Fibroblast of pulmonary artery (primary cell): ENCODE measurements at regions not wholly inside any gene's neighbourhood (a gene's known extent, or its start where the extent isn't known, plus 50 kb on each side); places are given as distances from the start of the nearest gene placed in this dataset.

ENCODE experiments used
- DNase-seq: peaks from one replicate; pipeline ENCODE4 v3.0.0-alpha.2; 2010; ENCODE audit warnings: low read depth
- H3K4me3 ChIP-seq: replicated peaks from 2 replicates; pipeline ENCODE4 v1.5.1; 2011; ENCODE audit warnings: low read depth, mild to moderate bottlenecking, control low read depth, low read length, moderate library complexity
- TF ChIP-seq, protein P1 (sequence below): IDR thresholded peaks from 2 replicates; pipeline ENCODE4 v1.5.1; 2011; ENCODE audit warnings: mild to moderate bottlenecking, control low read depth, low read length, inconsistent platforms; ENCODE audit errors: missing control alignments

DNA sequence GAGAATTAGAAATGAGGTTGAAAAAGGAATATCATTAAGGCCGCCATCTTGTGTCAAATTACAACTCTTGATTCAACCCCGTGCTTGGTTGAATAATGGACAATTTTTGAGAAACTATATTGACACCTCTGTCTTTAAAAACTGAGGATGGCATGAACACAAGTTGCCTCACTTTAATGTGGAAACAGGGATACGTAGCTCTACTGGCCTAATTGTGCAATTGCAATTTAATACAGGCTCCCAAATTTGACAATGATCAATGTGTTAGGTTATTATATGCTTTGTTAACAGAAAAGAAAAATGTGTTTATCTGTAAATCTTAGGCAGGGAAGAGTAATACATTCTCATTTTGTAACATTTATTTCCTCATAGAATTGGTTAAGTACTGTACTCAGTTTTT, 77.1 kb upstream of the MCTP2 start:
- TF ChIP-seq, protein P1, sequence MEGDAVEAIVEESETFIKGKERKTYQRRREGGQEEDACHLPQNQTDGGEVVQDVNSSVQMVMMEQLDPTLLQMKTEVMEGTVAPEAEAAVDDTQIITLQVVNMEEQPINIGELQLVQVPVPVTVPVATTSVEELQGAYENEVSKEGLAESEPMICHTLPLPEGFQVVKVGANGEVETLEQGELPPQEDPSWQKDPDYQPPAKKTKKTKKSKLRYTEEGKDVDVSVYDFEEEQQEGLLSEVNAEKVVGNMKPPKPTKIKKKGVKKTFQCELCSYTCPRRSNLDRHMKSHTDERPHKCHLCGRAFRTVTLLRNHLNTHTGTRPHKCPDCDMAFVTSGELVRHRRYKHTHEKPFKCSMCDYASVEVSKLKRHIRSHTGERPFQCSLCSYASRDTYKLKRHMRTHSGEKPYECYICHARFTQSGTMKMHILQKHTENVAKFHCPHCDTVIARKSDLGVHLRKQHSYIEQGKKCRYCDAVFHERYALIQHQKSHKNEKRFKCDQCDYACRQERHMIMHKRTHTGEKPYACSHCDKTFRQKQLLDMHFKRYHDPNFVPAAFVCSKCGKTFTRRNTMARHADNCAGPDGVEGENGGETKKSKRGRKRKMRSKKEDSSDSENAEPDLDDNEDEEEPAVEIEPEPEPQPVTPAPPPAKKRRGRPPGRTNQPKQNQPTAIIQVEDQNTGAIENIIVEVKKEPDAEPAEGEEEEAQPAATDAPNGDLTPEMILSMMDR: no peak
- no peak overlapping the region for H3K4me3 ChIP-seq
- DNase-seq: no peak

DNA sequence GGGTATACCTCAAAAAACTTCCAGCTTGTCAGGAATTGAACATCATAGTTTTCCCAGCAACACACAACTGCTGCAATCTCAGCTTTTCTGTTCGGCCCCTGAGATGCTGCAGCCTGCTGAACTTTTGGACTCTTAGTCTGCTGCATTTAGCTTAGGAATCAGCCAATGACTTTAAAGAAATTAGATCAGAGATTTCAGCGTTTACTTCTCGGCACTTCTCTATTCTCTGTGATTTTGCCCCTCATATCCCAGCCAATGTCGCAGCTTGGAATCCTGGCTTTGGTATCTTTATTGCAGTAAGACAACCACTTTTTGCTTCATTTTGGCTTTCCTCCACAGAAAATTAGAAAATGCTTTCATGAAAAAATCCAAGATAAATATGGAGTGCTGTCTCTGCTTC, 86.3 kb upstream of the MCTP2 start:
- no peak overlapping the region for H3K4me3 ChIP-seq
- TF ChIP-seq, protein P1: no peak
- no peak for DNase-seq

- TF ChIP-seq, protein P1: no peak
- no peak for DNase-seq
Observed at GRCh38 chr15:94141802-94142201, 89.6 kb upstream of the MCTP2 start.

DNA sequence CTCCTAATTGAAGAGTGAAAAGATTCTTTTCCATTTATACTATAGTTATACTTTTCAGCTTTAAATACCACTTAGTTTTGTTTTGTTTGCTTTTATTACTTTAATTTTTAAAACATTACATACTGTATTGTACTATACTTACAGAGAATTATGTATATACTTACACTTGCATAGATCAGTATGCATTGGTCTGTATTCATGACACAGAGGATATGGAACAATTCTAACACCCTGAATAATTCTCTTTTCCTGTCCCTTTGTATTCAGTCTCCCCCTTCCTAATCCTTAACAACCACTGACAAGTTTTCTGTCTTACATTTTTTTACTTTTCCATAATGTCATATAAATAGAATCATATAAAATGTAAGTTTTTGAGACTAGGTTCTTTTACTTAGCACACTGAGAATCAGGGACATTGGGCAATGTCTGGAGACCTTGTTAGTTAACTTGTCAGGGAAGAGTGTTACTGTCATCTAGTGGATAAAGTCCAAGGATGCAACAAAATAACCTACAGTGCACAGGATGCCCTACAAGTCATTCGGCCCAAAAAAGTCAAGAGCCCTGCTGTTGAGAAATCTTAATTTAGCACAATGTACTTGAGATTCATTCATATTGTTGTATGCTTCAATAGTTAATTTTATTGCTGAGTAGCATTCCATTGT, 95.7 kb upstream of the MCTP2 start:
- no peak overlapping the region for H3K4me3 ChIP-seq
- no peak for DNase-seq
- TF ChIP-seq, protein P1: no peak

More at GRCh38 chr15:94141802-94142201, 89.6 kb upstream of the MCTP2 start:
- H3K4me3 ChIP-seq: no peak overlapping the region

GRCh38 chr15:94131875-94132274, 99.5 kb upstream of the MCTP2 start:
- no peak overlapping the region for H3K4me3 ChIP-seq
- DNase-seq: no peak
- TF ChIP-seq, protein P1: no peak

DNA sequence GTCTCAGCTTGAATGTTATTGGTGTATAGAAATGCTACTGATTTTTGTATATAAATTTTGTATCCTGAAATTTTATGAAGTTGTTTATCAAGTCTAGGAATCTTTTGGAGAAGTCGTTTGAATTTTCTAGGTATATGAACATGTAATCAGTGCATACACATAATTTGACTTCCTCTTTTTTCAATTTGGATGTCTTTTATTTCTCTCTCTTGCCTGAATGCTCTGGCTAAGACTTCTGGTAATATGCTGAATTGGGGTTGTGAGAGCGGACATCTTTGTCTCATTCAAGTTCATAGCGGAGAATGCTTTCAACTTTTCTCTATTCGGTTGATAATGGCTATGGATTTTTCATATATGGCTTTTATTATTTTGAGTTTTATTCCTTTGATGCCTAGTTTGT, 100.9 kb upstream of the MCTP2 start:
- TF ChIP-seq, protein P1: no peak
- no peak overlapping the region for H3K4me3 ChIP-seq
- no peak for DNase-seq

GRCh38 chr15:94127006-94127405, 104.4 kb upstream of the MCTP2 start:
- TF ChIP-seq, protein P1: no peak
- H3K4me3 ChIP-seq: no peak overlapping the region
- DNase-seq: no peak
